ENCODE measurements at regions not wholly inside any gene's neighbourhood (a gene's known extent, or its start where the extent isn't known, plus 50 kb on each side); places are given as distances from the start of the nearest gene placed in this dataset.

DNA sequence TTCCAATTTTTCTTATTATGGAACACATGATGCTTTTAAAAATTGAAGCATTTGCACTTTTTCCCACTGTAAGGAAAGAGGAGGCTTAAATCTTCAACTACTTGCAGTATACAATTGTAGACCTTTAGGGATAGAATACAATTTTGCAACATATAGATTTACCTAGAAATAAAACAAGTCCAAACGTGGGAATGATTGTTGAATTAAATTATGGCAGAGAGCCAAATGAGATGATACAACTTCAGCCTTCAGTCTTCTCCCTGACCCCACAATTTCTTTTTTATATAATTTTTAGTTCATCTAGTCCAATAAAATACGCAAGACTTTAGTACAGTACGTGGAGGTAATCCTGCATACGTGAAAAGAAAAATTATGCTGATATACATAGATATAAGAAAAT lies 666.5 kb downstream of the SLC16A7 start:
- Histone ChIP-seq H3F3A (ENCODE audit: insufficient read depth, low read depth) (no peaks in the 10 kb centered on the region), H3K9me2 (ENCODE audit: insufficient read depth) (0 out of 2 replicates have a peak, but pooled peaks cover 5% of the 10 kb centered on the region), H3K79me2 (ENCODE audit: low read depth) (no peaks in the 10 kb centered on the region), H2AFZ (no peak overlapping the region), H3K27me3 (ENCODE audit: insufficient read depth, low read depth) (no peaks in the 10 kb centered on the region), H4K20me1 (ENCODE audit: insufficient read depth) (no peaks in the 10 kb centered on the region), H3K27ac (no peak overlapping the region), H3K4me1 (replicated peaks; ENCODE audit: insufficient read depth) (peaks cover 16% of the 10 kb centered on the region; the same call in 1 of the 2 replicates), H3K4me2 (no peak overlapping the region), H3K4me3 (no peak overlapping the region), H3K36me3 (ENCODE audit: low read depth) (no peaks in the 10 kb centered on the region), H3K9me3 (ENCODE audit: insufficient read depth, low read depth) (no peaks in the 10 kb centered on the region; the same call in 1 of the 2 replicates)
- intact Hi-C loops (cut with micrococcal nuclease; ENCODE audit: unreplicated experiment) = no loop called here
- no TSS peak for BruUV-seq (replicated peaks)
- POLR2A ChIA-PET (ENCODE audit: unreplicated experiment) = no interaction called here
- TF ChIP-seq EZH2 (IDR thresholded peaks at IDR 0.05; ENCODE audit: low read depth) = no peak
- TF ChIP-seq, protein P1, sequence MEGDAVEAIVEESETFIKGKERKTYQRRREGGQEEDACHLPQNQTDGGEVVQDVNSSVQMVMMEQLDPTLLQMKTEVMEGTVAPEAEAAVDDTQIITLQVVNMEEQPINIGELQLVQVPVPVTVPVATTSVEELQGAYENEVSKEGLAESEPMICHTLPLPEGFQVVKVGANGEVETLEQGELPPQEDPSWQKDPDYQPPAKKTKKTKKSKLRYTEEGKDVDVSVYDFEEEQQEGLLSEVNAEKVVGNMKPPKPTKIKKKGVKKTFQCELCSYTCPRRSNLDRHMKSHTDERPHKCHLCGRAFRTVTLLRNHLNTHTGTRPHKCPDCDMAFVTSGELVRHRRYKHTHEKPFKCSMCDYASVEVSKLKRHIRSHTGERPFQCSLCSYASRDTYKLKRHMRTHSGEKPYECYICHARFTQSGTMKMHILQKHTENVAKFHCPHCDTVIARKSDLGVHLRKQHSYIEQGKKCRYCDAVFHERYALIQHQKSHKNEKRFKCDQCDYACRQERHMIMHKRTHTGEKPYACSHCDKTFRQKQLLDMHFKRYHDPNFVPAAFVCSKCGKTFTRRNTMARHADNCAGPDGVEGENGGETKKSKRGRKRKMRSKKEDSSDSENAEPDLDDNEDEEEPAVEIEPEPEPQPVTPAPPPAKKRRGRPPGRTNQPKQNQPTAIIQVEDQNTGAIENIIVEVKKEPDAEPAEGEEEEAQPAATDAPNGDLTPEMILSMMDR (conservative IDR thresholded peaks at IDR 0.05) = no peak
- CTCF ChIA-PET = no interaction called here
- no peak for DNase-seq

DNA sequence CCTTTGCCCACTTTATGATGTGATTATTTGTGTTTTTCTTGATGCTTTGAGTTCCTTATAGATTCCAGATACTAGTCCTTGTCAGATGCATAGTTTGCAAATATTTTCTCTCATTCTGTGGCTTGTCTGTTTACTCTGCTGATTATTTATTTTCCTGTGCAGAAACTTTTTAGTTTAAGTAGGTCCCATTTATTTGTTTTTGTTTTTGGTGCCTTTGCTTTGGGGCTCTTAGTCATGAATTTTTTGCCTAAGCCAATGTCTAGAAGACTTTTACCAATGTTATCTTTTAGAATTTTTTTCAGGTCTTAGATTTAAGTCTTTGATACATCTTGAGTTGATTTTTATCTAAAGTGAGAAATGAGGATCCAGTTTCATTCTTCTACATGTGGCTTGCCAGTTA lies 667.3 kb downstream of the SLC16A7 start:
- no peaks in the 10 kb centered on the region; the same call in 1 of the 2 replicates for H3K9me3 ChIP-seq (ENCODE audit: insufficient read depth, low read depth)
- no peaks in the 10 kb centered on the region for H3F3A ChIP-seq (ENCODE audit: insufficient read depth, low read depth)
- H3K27ac ChIP-seq = no peak overlapping the region
- 0 out of 2 replicates have a peak, but pooled peaks cover 5% of the 10 kb centered on the region for H3K9me2 ChIP-seq (ENCODE audit: insufficient read depth)
- CTCF ChIA-PET = no interaction called here
- intact Hi-C loops (cut with micrococcal nuclease; ENCODE audit: unreplicated experiment) = no loop called here
- H3K79me2 ChIP-seq (ENCODE audit: low read depth) = no peaks in the 10 kb centered on the region
- H3K4me2 ChIP-seq = no peak overlapping the region
- no peak overlapping the region for H2AFZ ChIP-seq
- H3K27me3 ChIP-seq (ENCODE audit: insufficient read depth, low read depth) = no peaks in the 10 kb centered on the region
- DNase-seq = no peak
- BruUV-seq (replicated peaks) = no TSS peak
- POLR2A ChIA-PET (ENCODE audit: unreplicated experiment) = no interaction called here
- no peaks in the 10 kb centered on the region for H4K20me1 ChIP-seq (ENCODE audit: insufficient read depth)
- H3K36me3 ChIP-seq (ENCODE audit: low read depth) = no peaks in the 10 kb centered on the region
- no peak overlapping the region for H3K4me3 ChIP-seq
- TF ChIP-seq, protein P1 (conservative IDR thresholded peaks at IDR 0.05) = no peak
- no peak for TF ChIP-seq EZH2 (IDR thresholded peaks at IDR 0.05; ENCODE audit: low read depth)
- H3K4me1 ChIP-seq (replicated peaks; ENCODE audit: insufficient read depth) = peaks cover 16% of the 10 kb centered on the region; the same call in 1 of the 2 replicates

DNA sequence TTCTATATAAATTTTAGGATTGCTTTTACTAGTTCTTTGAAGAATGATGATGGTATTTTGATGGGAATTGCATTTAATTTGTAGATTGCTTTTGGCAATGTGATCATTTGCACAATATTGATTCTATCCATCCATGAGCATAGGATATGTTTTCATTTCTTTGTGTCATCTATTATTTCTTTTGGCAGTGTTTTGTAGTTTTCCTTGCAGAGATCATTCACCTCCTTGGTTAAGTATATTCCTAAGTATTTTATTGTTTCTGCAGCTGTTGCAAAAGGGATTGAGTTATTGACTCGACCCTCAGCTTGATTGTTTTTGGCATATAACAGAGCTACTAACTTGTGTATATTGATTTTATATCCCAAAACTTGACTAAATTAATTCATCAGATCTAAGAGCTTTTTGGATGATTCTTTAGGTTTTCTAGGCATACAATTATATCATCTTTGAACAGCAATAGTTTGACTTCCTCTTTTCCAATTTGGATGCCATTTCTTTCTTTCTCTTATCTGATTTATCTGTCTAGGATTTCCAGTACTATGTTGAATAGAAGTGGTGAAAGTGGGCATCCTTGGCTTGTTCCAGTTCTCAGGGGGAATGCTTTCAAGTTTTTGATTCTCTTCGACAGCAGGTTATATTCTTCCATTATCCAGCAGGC lies 668.1 kb downstream of the SLC16A7 start:
- no peaks in the 10 kb centered on the region for H3K27me3 ChIP-seq (ENCODE audit: insufficient read depth, low read depth)
- BruUV-seq (replicated peaks) = no TSS peak
- no peaks in the 10 kb centered on the region for H3F3A ChIP-seq (ENCODE audit: insufficient read depth, low read depth)
- TF ChIP-seq, protein P1 (conservative IDR thresholded peaks at IDR 0.05) = no peak
- TF ChIP-seq EZH2 (IDR thresholded peaks at IDR 0.05; ENCODE audit: low read depth) = no peak
- peaks cover 16% of the 10 kb centered on the region; the same call in 1 of the 2 replicates for H3K4me1 ChIP-seq (replicated peaks; ENCODE audit: insufficient read depth)
- CTCF ChIA-PET = no interaction called here
- no peaks in the 10 kb centered on the region for H3K79me2 ChIP-seq (ENCODE audit: low read depth)
- POLR2A ChIA-PET (ENCODE audit: unreplicated experiment) = no interaction called here
- H3K9me2 ChIP-seq (ENCODE audit: insufficient read depth) = 0 out of 2 replicates have a peak, but pooled peaks cover 5% of the 10 kb centered on the region
- H3K4me2 ChIP-seq = no peak overlapping the region
- no peak overlapping the region for H2AFZ ChIP-seq
- no peak overlapping the region for H3K27ac ChIP-seq
- no peak for DNase-seq
- no peaks in the 10 kb centered on the region for H4K20me1 ChIP-seq (ENCODE audit: insufficient read depth)
- no peaks in the 10 kb centered on the region for H3K36me3 ChIP-seq (ENCODE audit: low read depth)
- intact Hi-C loops (cut with micrococcal nuclease; ENCODE audit: unreplicated experiment) = no loop called here
- no peaks in the 10 kb centered on the region; the same call in 1 of the 2 replicates for H3K9me3 ChIP-seq (ENCODE audit: insufficient read depth, low read depth)
- no peak overlapping the region for H3K4me3 ChIP-seq
